AG04449 (cell line): ENCODE measurements at regions not wholly inside any gene's neighbourhood (a gene's known extent, or its start where the extent isn't known, plus 50 kb on each side); places are given as distances from the start of the nearest gene placed in this dataset.

Experiments
- CTCF ChIA-PET: fragments of 350-600 bp; formaldehyde crosslinking; extraction: SDS; loops from one replicate; lab custom pipeline; 2021; ENCODE audit warnings: antibody characterized with exemption; lab: Yijun Ruan, JAX
- POLR2A ChIA-PET: fragments of 400-600, 350-600 bp; formaldehyde crosslinking; extraction: SDS; loops from one replicate; lab custom pipeline; 2020; ENCODE audit warnings: antibody characterized with exemption, inconsistent platforms; lab: Yijun Ruan, JAX
- DNase-seq: peaks from one replicate; pipeline ENCODE4 v3.0.0-alpha.2; 2010; ENCODE audit warnings: low read depth, low spot score
- H3K4me3 ChIP-seq: 2 replicates; pipeline ENCODE4 v1.5.1; 2011; ENCODE audit warnings: low read depth, mild to moderate bottlenecking, control low read depth, low read length
- CTCF ChIP-seq: IDR thresholded peaks from one replicate; pipeline ENCODE4 v1.5.1; 2011; ENCODE audit warnings: mild to moderate bottlenecking, moderate library complexity, low read length, control low read depth, inconsistent platforms; ENCODE audit not compliant: insufficient read depth; ENCODE audit errors: missing control alignments

DNA sequence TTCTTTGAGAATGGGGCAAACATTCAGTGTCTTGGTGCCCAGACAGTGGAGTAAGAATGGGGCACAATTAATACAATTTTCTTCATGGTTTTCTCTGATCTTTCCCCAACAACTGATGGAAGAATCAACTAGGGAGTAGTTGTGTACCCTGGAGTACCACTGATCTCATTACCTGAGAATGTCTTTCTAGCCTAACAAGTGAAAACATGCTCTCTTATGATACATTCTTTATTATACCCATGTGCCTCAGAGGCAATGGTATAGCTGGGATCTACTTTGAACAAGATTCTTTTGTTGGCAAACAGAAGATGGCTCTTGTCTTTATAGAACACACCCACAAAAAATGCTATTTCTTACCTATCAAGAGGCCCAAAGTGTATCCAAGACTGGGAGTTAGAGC, 250.6 kb upstream of the CMC1 start:
- H3K4me3 ChIP-seq: no peak overlapping the region
- ChIA-PET POLR2A (no interaction called here), CTCF (no interaction called here)
- TF ChIP-seq CTCF: no peak
- no peak for DNase-seq

DNA sequence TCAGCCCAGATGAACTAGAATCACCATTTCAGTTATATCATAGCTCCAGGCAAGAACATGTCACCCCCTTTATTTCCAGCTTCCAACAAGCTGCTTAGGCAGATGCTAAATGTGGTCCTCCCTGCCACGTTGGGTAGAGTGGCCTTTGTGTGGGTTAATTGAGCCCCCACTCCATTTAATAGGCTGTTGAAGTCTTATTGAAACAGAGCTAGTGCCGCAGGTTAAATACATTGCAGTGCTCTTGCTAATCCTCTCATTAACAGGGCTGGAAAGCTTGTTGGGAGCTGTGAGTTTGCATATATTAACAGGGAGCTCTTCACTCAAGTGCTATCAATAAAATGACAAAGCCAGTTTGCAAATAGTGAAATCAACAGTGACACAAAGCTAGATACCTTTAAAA, 248.4 kb upstream of the CMC1 start:
- no peak for TF ChIP-seq CTCF
- ChIA-PET POLR2A (no interaction called here), CTCF (no interaction called here)
- no peak overlapping the region for H3K4me3 ChIP-seq
- DNase-seq: no peak

- CTCF ChIA-PET: no interaction called here
- H3K4me3 ChIP-seq: no peak overlapping the region
- POLR2A ChIA-PET: no interaction called here
- TF ChIP-seq CTCF: no peak
- no peak for DNase-seq
Measured at GRCh38 chr3:28000608-28001007, 240.8 kb upstream of the CMC1 start.

DNA sequence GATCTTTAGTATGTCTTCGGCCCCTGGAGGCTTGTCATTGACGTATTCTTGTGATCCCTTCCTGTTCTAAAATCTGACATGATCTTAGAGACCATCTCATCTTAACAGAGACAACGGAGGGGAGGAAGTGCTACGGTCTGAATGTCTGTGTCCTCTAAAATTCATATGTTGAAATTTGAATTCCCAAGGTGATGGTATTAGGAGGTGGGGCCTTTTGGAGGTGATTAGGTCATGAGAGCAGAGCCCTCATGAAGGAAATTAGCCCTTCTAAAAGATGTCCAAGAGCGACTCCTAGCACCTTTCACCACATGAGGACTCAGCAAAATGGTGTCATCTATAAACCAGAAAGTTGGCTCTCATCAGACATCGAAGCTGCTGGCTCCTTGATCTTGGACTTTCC, 233.2 kb upstream of the CMC1 start:
- ChIA-PET POLR2A (no interaction called here), CTCF (interaction anchor here (1.4 kb wide), 1 partner anchor 287 kb away, joined by 3 read pairs; no protein-coding TSS in a partner anchor)
- TF ChIP-seq CTCF: no peak
- H3K4me3 ChIP-seq: no peak overlapping the region
- no peak for DNase-seq

DNA sequence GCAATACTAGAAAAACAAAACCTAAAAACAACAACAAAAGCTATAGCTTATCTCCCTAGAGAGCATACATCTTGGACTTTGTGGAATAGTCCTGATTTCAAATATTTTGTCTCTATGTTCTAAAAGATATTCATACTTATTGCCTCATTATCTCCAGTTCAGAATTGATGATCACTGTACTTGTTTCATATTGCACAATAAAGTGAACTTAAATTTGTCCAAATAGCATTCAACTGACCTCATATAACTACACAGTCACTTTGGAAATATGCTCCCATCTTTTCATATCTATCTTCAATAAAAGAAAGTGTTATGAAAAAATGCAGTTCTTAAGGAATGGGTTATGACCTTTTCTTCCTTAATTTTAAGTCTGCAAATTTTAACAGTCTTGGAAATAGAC, 228.6 kb upstream of the CMC1 start:
- DNase-seq: no peak
- POLR2A ChIA-PET: no interaction called here

DNA sequence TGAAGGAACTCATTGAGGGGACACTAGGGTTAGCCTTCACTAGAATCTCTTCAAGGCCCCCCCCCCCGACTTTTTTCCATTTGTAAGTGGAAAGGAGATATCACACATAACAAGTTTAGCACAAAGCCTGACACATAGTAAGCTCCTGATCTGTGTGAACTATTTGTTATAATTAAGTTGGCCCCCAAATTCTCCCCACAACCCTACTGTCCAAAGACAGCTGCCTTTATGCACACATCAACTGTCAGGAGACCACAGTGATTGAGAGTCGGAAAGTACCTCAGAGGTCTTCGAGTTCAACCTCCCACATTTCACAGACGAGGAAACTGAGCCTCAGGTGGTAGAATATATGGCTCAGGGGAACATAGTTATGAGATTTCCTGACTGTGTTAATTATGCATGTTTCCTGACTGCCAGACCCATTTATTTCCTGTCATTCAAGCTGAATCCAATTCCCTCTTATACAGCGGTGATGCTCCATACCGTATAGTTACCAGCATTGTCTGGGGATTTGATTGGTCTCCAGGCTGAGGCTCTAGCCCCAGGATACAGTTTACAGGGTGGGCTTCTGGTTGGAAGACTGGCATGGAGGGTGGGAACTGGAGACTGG, 227.4 kb upstream of the CMC1 start:
- no peak for DNase-seq
- ChIA-PET POLR2A (no interaction called here), CTCF (no interaction called here)
- no peak for TF ChIP-seq CTCF
- H3K4me3 ChIP-seq: no peak overlapping the region

More for the DNA sequence above, 228.6 kb upstream of the CMC1 start:
- no peak for TF ChIP-seq CTCF
- CTCF ChIA-PET: no interaction called here
- no peak overlapping the region for H3K4me3 ChIP-seq
